ENCODE measurements at regions not wholly inside any gene's neighbourhood (a gene's known extent, or its start where the extent isn't known, plus 50 kb on each side); places are given as distances from the start of the nearest gene placed in this dataset.
"Not testable (repeated sequence)": the region's sequence is repeated elsewhere in the genome, so short reads cannot be mapped to it uniquely, and the experiment has no call there.

- no peak for DNase-seq (ENCODE audit: low spot score)
These were observed 542.8 kb downstream of the RFC3 start for GRCh38 chr13:34360702-34361101.

GRCh38 chr13:34361560-34361959 lies 543.6 kb downstream of the RFC3 start:
- DNase-seq (ENCODE audit: low spot score): no peak

GRCh38 chr13:34363266-34363665 lies 545.3 kb downstream of the RFC3 start:
- no peak for DNase-seq (ENCODE audit: low spot score)

DNA sequence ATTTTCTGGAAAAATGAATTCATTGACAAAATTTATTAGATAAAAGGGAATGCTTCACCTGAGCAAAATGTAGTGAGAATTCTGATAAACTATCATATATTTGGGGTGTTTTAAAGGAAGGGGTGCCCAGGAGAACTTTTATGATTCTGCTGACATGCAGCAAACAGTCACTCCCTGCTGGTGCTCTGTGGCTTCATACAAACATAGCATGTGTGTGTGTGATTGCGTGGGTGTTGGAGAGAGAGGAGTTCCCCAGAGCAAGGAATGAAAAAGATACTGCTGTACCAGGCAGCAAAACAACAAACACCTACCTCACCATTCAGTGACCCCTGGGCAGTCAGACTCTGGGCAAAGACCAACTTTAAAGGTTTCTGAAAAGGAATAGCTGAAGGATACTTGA lies 546.7 kb downstream of the RFC3 start:
- DNase-seq (ENCODE audit: low spot score): no peak

DNA sequence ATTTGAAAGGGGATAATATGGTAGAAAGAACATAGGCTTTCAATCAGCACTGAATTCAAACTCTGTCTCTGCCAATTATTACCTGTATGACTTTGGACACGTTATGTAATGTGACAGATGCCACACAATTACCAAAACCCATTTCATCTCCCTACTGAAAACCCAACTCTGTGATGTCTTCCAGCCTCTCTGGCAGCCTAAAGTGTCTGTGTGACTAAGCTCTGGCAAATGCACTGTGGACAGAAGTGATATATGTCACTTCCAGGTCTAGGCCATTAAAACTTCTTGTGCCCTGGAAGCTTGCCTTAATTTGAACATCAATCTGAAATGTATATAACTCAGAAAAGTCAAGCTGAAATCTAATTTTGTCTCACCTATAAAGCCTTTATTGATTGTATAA lies 552.0 kb downstream of the RFC3 start:
- DNase-seq (ENCODE audit: low spot score): no peak

DNA sequence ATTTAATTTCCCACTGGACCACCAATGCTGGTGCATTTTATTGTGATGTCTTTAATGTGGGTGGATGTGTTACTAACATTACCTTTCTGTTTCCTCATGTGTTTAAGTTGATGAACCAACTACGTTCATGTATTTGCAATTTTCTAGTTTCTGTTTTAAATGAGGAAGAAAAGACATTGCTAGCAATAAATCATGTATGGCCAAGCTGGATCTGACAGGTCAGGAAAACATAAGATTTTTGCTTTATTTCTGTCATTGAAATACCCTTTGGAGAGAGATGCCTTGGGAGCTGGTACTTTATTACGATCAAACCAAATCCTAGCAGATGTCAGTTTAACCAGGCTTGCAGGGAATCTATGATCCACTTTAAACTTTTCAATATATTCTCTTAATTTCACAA lies 553.2 kb downstream of the RFC3 start:
- DNase-seq (ENCODE audit: low spot score): no peak

DNA sequence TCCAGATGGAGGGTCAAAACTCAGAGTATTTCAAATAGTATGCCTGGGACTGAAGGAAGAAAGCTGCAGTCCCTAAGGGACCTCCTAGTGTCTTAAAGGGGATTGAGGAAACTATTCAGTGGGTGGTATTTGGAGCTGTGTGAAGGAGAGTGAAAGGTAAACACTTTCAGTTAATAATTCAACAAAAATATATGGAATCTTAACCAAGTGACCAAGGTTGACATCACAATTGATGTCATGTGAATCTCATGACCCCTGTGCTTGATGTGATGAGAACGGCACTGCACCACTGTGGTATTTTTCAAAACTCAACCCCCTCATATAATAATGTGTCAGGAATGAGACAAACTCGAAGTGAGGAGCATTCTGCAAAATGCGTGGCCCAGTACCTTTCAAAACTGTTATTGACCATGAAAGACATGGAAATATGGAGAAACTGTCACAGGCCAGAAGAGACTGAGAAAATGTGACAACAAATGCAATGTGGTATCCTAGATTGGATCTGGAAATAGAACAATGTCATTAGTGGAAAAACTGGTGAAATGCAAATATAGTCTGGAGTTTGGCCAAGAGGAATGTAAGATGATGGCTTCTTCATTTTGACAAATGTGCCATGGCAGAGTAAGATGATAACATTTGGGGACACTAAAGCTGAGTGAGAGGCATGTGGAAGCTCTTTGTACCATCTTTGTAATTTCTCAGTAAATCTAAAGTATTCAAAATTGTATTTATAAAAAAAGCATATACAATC lies 553.9 kb downstream of the RFC3 start:
- DNase-seq (ENCODE audit: low spot score): no peak

DNA sequence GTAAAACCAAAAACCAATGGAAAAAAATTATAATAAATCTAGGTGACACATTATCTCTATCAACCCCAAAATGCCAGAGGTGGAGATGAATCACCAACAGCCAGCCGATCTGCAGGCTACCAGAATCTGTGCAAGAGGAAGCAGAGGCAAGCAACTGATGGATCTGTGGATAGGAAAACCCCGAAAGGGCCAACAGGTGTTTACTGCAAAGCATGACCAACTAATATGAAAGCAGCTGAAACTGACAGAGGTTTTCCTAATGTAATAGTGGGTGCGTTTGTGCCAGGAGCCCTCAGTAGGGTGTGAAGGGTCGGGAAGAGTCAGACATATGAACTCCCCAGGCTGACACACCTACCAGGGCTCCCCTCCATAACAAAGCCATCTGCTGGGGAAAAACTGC lies 554.6 kb downstream of the RFC3 start:
- DNase-seq (ENCODE audit: low spot score): no peak

- DNase-seq (ENCODE audit: low spot score): no peak
These were observed 558.5 kb downstream of the RFC3 start for GRCh38 chr13:34376483-34376882.

GRCh38 chr13:34381228-34381627 lies 560.8 kb upstream of the NBEA start:
- DNase-seq (ENCODE audit: low spot score): no peak

GRCh38 chr13:34383728-34384127 lies 558.3 kb upstream of the NBEA start:
- no peak for DNase-seq (ENCODE audit: low spot score)

- DNase-seq (ENCODE audit: low spot score): not testable (repeated sequence)
These were observed 555.8 kb upstream of the NBEA start for GRCh38 chr13:34386229-34386628.

- no peak for DNase-seq (ENCODE audit: low spot score)
These were observed 551.0 kb upstream of the NBEA start for GRCh38 chr13:34391076-34391475.

DNA sequence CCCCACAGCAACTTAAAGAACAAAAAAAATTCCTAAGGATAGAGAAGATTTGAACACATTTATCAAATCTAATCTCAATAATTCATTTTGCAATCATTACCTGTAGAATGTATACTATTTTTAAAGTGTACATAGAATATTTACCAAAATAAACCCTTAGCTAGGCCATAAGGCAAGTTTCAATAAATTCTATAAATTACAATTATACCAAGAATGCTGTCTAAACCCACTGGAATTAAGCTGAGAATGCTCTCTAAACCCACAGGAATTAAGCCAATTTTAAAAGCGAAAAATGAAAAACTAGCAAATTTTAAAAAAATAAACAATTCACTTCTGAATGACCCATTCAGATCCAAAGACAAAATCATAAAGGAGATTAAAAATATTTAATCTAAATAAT lies 540.4 kb upstream of the NBEA start:
- no peak for DNase-seq (ENCODE audit: low spot score)

GRCh38 chr13:34405410-34406181 lies 536.5 kb upstream of the NBEA start:
- no peak for DNase-seq (ENCODE audit: low spot score)

- DNase-seq (ENCODE audit: low spot score): no peak
These were observed 533.4 kb upstream of the NBEA start for GRCh38 chr13:34408640-34409039.

GRCh38 chr13:34409496-34410182 lies 532.4 kb upstream of the NBEA start:
- no peak for DNase-seq (ENCODE audit: low spot score)

DNA sequence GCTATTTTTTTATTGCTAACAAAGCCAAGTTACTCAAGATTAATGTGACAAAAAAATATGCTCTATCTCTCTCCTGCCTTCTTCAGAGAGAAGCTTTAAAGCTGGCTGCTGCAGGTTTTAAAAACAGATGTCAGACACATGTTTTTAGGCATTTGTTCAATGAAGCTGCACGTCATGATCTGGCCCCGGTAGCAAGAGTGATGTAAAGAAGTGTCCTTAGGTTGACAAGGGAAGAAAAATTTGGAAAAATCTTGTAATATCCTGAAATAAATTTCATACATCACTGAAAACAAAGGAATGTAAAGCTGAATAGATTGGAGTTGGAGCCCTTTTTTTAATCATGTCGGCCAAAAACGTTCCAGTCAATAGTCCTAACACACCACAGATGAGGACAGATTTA lies 531.4 kb upstream of the NBEA start:
- DNase-seq (ENCODE audit: low spot score): no peak

- no peak for DNase-seq (ENCODE audit: low spot score)
These were observed 530.9 kb upstream of the NBEA start for GRCh38 chr13:34411177-34411576.

GRCh38 chr13:34411894-34412293 lies 530.2 kb upstream of the NBEA start:
- no peak for DNase-seq (ENCODE audit: low spot score)

DNA sequence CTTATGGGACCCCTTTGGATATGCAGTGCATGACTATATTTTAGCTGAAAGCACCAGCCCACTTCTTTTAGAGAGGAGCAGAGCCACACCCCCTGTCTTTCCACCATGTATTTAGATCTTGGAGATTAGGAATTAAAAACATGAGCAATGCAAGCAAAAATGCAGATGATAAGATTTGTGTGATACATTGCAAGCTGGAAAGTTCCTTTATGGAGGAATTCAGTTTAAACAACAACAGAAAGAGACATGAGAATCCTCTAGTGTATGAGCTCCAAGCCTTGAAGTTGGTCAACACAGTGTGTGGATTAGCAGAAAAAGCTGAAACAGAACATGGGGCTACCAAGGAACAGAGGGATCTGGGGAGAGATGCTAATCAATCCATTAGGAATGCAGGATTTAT lies 529.8 kb upstream of the NBEA start:
- no peak for DNase-seq (ENCODE audit: low spot score)

GRCh38 chr13:34412817-34413375 lies 529.2 kb upstream of the NBEA start:
- no peak for DNase-seq (ENCODE audit: low spot score)

All from left forelimb (tissue), 1 donor.